ENCODE measurements at regions not wholly inside any gene's neighbourhood (a gene's known extent, or its start where the extent isn't known, plus 50 kb on each side); places are given as distances from the start of the nearest gene placed in this dataset.

DNA sequence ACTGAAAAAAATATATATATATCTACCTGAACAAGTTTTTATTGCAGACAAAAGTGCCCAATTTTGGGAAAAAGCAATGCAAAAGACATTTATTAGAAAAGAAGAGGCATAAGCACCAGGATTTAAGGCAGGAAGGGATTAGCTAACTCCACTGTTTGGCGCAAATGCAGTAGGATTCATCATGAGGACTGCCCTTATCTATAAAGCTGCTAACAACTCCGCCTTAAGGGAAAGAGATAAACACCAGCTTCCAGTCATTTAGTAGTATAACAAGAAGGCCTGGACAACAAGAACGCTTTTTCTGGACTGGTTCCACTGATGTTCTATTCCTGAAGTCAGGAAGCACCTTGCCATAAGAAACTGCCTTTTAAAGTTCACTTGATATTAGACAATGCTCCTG lies 52.9 kb upstream of the FSHR start:
- no peak for ATAC-seq
- H3K36me3 ChIP-seq: no peaks in the 10 kb centered on the region
- H3K27me3 ChIP-seq: no peaks in the 10 kb centered on the region
- no peak for TF ChIP-seq POLR2A (IDR thresholded peaks at IDR 0.05)
- TF ChIP-seq, protein P1, sequence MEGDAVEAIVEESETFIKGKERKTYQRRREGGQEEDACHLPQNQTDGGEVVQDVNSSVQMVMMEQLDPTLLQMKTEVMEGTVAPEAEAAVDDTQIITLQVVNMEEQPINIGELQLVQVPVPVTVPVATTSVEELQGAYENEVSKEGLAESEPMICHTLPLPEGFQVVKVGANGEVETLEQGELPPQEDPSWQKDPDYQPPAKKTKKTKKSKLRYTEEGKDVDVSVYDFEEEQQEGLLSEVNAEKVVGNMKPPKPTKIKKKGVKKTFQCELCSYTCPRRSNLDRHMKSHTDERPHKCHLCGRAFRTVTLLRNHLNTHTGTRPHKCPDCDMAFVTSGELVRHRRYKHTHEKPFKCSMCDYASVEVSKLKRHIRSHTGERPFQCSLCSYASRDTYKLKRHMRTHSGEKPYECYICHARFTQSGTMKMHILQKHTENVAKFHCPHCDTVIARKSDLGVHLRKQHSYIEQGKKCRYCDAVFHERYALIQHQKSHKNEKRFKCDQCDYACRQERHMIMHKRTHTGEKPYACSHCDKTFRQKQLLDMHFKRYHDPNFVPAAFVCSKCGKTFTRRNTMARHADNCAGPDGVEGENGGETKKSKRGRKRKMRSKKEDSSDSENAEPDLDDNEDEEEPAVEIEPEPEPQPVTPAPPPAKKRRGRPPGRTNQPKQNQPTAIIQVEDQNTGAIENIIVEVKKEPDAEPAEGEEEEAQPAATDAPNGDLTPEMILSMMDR (IDR thresholded peaks at IDR 0.05): no peak
- TF ChIP-seq EP300 (IDR thresholded peaks at IDR 0.05): no peak
- no peak for TF ChIP-seq POLR2AphosphoS5 (IDR thresholded peaks at IDR 0.05)
- no peaks in the 10 kb centered on the region for H3K4me1 ChIP-seq
- no peaks in the 10 kb centered on the region for H3K9me3 ChIP-seq
- no peak overlapping the region for H3K27ac ChIP-seq
- 75 to 82% methylated on average over 3 of the region's 3 CpGs for WGBS, 2 donors (ENCODE audit: low coverage in 1 of 2)
- H3K4me3 ChIP-seq: no peak overlapping the region

Small RNAs in the stretch of these regions (small RNA-seq; reads per million reads assigned to genes)
- 0 reads per million in 4 donors for gene RNU6-439P
